ENCODE measurements at regions not wholly inside any gene's neighbourhood (a gene's known extent, or its start where the extent isn't known, plus 50 kb on each side); places are given as distances from the start of the nearest gene placed in this dataset.
A peak's percentile ranks its signal among the peaks of the same experiment; 100 is the strongest.

GRCh38 chr11:91955206-91955605, 269.4 kb upstream of the FAT3 start:
- Histone ChIP-seq H2AK5ac (ENCODE audit: low read length, severe bottlenecking) (no peak overlapping the region), H3K9ac (ENCODE audit: low read length) (no peak overlapping the region), H3K27me3 (ENCODE audit: control insufficient read depth in 1 of 2, insufficient read depth in 1 of 2, low read length in 2 of 2) (no peaks in the 10 kb centered on the region), H3K18ac (ENCODE audit: low read depth in 1 of 2, low read length in 2 of 2) (no peak overlapping the region), H4K91ac (ENCODE audit: low read length) (no peak overlapping the region), H3K4ac (ENCODE audit: low read depth in 1 of 2, low read length in 2 of 2) (no peak overlapping the region), H3K23ac (ENCODE audit: low read length in 2 of 2) (no peak overlapping the region), H3K4me3 (ENCODE audit: insufficient read depth in 1 of 2, low read depth in 1 of 2, low read length in 2 of 2) (no peak overlapping the region), H3K9me3 (ENCODE audit: control insufficient read depth, low read length) (peaks cover 7% of the 10 kb centered on the region), H2AFZ (ENCODE audit: low read depth, low read length) (no peak overlapping the region), H2BK120ac (ENCODE audit: low read depth, low read length) (no peak overlapping the region), H3K4me1 (ENCODE audit: control insufficient read depth, insufficient read depth, low read depth, low read length) (no peaks in the 10 kb centered on the region), H3K4me2 (ENCODE audit: low read length, poor library complexity, severe bottlenecking) (no peak overlapping the region), H3K14ac (ENCODE audit: low read length in 2 of 2) (no peak overlapping the region), H2BK12ac (ENCODE audit: low read length in 2 of 2) (no peak overlapping the region), H2BK5ac (ENCODE audit: low read depth, low read length, poor library complexity, severe bottlenecking) (no peak overlapping the region), H3K36me3 (ENCODE audit: control insufficient read depth in 1 of 2, insufficient read depth in 2 of 2, low read depth in 1 of 2, low read length in 2 of 2) (no peaks in the 10 kb centered on the region), H3K79me1 (replicated peaks; ENCODE audit: low read length, poor library complexity, severe bottlenecking) (no peaks in the 10 kb centered on the region), H4K8ac (ENCODE audit: low read length) (no peak overlapping the region), H2BK15ac (ENCODE audit: low read depth, poor library complexity, severe bottlenecking) (no peak overlapping the region), H3K27ac (ENCODE audit: low read length, poor library complexity, severe bottlenecking) (no peak overlapping the region)
- DNase-seq: no peak
- no CpG with 5 or more reads among the region's 1 CpG for WGBS

- Histone ChIP-seq H3K4ac (ENCODE audit: low read depth in 1 of 2, low read length in 2 of 2) (no peak overlapping the region), H3K36me3 (ENCODE audit: control insufficient read depth in 1 of 2, insufficient read depth in 2 of 2, low read depth in 1 of 2, low read length in 2 of 2) (no peaks in the 10 kb centered on the region), H4K8ac (ENCODE audit: low read length) (no peak overlapping the region), H3K9ac (ENCODE audit: low read length) (no peak overlapping the region), H2BK15ac (ENCODE audit: low read depth, poor library complexity, severe bottlenecking) (no peak overlapping the region), H2BK5ac (ENCODE audit: low read depth, low read length, poor library complexity, severe bottlenecking) (no peak overlapping the region), H2BK120ac (ENCODE audit: low read depth, low read length) (no peak overlapping the region), H3K27ac (ENCODE audit: low read length, poor library complexity, severe bottlenecking) (no peak overlapping the region), H3K18ac (ENCODE audit: low read depth in 1 of 2, low read length in 2 of 2) (no peak overlapping the region), H3K4me1 (ENCODE audit: control insufficient read depth, insufficient read depth, low read depth, low read length) (no peaks in the 10 kb centered on the region), H3K9me3 (ENCODE audit: control insufficient read depth, low read length) (no peaks in the 10 kb centered on the region), H2AFZ (ENCODE audit: low read depth, low read length) (no peak overlapping the region), H2AK5ac (ENCODE audit: low read length, severe bottlenecking) (no peak overlapping the region), H3K79me1 (replicated peaks; ENCODE audit: low read length, poor library complexity, severe bottlenecking) (no peaks in the 10 kb centered on the region), H3K4me3 (ENCODE audit: insufficient read depth in 1 of 2, low read depth in 1 of 2, low read length in 2 of 2) (no peak overlapping the region), H2BK12ac (ENCODE audit: low read length in 2 of 2) (no peak overlapping the region), H3K23ac (ENCODE audit: low read length in 2 of 2) (no peak overlapping the region), H3K14ac (ENCODE audit: low read length in 2 of 2) (no peak overlapping the region), H3K27me3 (ENCODE audit: control insufficient read depth in 1 of 2, insufficient read depth in 1 of 2, low read length in 2 of 2) (no peaks in the 10 kb centered on the region), H4K91ac (ENCODE audit: low read length) (no peak overlapping the region), H3K4me2 (ENCODE audit: low read length, poor library complexity, severe bottlenecking) (no peak overlapping the region)
- 88% methylated on average over 2 of the region's 5 CpGs for WGBS
- DNase-seq: no peak
Measured at GRCh38 chr11:91952056-91952455, 272.6 kb upstream of the FAT3 start.

- Histone ChIP-seq H3K4ac (ENCODE audit: low read depth in 1 of 2, low read length in 2 of 2) (no peak overlapping the region), H2AFZ (ENCODE audit: low read depth, low read length) (no peak overlapping the region), H4K8ac (ENCODE audit: low read length) (no peak overlapping the region), H3K18ac (ENCODE audit: low read depth in 1 of 2, low read length in 2 of 2) (peak overlapping the region in 1 of 2 experiments; percentile 34), H3K9ac (ENCODE audit: low read length) (no peak overlapping the region), H4K91ac (ENCODE audit: low read length) (no peak overlapping the region), H3K4me1 (ENCODE audit: control insufficient read depth, insufficient read depth, low read depth, low read length) (no peaks in the 10 kb centered on the region), H3K14ac (ENCODE audit: low read length in 2 of 2) (no peak overlapping the region), H3K36me3 (ENCODE audit: control insufficient read depth in 1 of 2, insufficient read depth in 2 of 2, low read depth in 1 of 2, low read length in 2 of 2) (no peaks in the 10 kb centered on the region), H2AK5ac (ENCODE audit: low read length, severe bottlenecking) (no peak overlapping the region), H3K27me3 (ENCODE audit: control insufficient read depth in 1 of 2, insufficient read depth in 1 of 2, low read length in 2 of 2) (no peaks in the 10 kb centered on the region), H3K9me3 (ENCODE audit: control insufficient read depth, low read length) (no peaks in the 10 kb centered on the region), H3K4me3 (ENCODE audit: insufficient read depth in 1 of 2, low read depth in 1 of 2, low read length in 2 of 2) (no peak overlapping the region), H3K27ac (ENCODE audit: low read length, poor library complexity, severe bottlenecking) (no peak overlapping the region), H3K23ac (ENCODE audit: low read length in 2 of 2) (no peak overlapping the region), H3K4me2 (ENCODE audit: low read length, poor library complexity, severe bottlenecking) (no peak overlapping the region), H2BK12ac (ENCODE audit: low read length in 2 of 2) (peak overlapping the region in 1 of 2 experiments; percentile 69), H2BK5ac (ENCODE audit: low read depth, low read length, poor library complexity, severe bottlenecking) (no peak overlapping the region), H2BK120ac (ENCODE audit: low read depth, low read length) (no peak overlapping the region), H3K79me1 (replicated peaks; ENCODE audit: low read length, poor library complexity, severe bottlenecking) (no peaks in the 10 kb centered on the region), H2BK15ac (ENCODE audit: low read depth, poor library complexity, severe bottlenecking) (no peak overlapping the region)
- DNase-seq: peak; percentile 61
- WGBS: 1% methylated on average over 2 of the region's 2 CpGs
Measured at GRCh38 chr11:91947215-91947820, 277.3 kb upstream of the FAT3 start.

GRCh38 chr11:91946397-91946951, 278.1 kb upstream of the FAT3 start:
- H3K27ac ChIP-seq (ENCODE audit: low read length, poor library complexity, severe bottlenecking): no peak overlapping the region
- H2BK15ac ChIP-seq (ENCODE audit: low read depth, poor library complexity, severe bottlenecking): no peak overlapping the region
- no peak overlapping the region for H2AK5ac ChIP-seq (ENCODE audit: low read length, severe bottlenecking)
- no peak overlapping the region for H2BK120ac ChIP-seq (ENCODE audit: low read depth, low read length)
- no peak overlapping the region for H3K23ac ChIP-seq (ENCODE audit: low read length in 2 of 2)
- no peaks in the 10 kb centered on the region for H3K79me1 ChIP-seq (replicated peaks; ENCODE audit: low read length, poor library complexity, severe bottlenecking)
- no peak overlapping the region for H3K14ac ChIP-seq (ENCODE audit: low read length in 2 of 2)
- no peak overlapping the region for H3K4ac ChIP-seq (ENCODE audit: low read depth in 1 of 2, low read length in 2 of 2)
- no peak overlapping the region for H3K4me3 ChIP-seq (ENCODE audit: insufficient read depth in 1 of 2, low read depth in 1 of 2, low read length in 2 of 2)
- no peak overlapping the region for H3K18ac ChIP-seq (ENCODE audit: low read depth in 1 of 2, low read length in 2 of 2)
- H3K27me3 ChIP-seq (ENCODE audit: control insufficient read depth in 1 of 2, insufficient read depth in 1 of 2, low read length in 2 of 2): no peaks in the 10 kb centered on the region
- no peak overlapping the region for H2AFZ ChIP-seq (ENCODE audit: low read depth, low read length)
- no peaks in the 10 kb centered on the region for H3K36me3 ChIP-seq (ENCODE audit: control insufficient read depth in 1 of 2, insufficient read depth in 2 of 2, low read depth in 1 of 2, low read length in 2 of 2)
- H4K8ac ChIP-seq (ENCODE audit: low read length): no peak overlapping the region
- no peak overlapping the region for H3K4me2 ChIP-seq (ENCODE audit: low read length, poor library complexity, severe bottlenecking)
- no peak overlapping the region for H3K9ac ChIP-seq (ENCODE audit: low read length)
- DNase-seq: peak; percentile 26
- no peaks in the 10 kb centered on the region for H3K9me3 ChIP-seq (ENCODE audit: control insufficient read depth, low read length)
- no peak overlapping the region for H4K91ac ChIP-seq (ENCODE audit: low read length)
- H2BK12ac ChIP-seq (ENCODE audit: low read length in 2 of 2): no peak overlapping the region
- H3K4me1 ChIP-seq (ENCODE audit: control insufficient read depth, insufficient read depth, low read depth, low read length): no peaks in the 10 kb centered on the region
- no peak overlapping the region for H2BK5ac ChIP-seq (ENCODE audit: low read depth, low read length, poor library complexity, severe bottlenecking)
- 54% methylated on average over 1 of the region's 1 CpG for WGBS

Measured in mesenchymal stem cell (in vitro differentiated cells and primary cell).